SIG-M5 treated with dmso at 0.1 percent for 504 hours (cell line): ENCODE measurements at regions not wholly inside any gene's neighbourhood (a gene's known extent, or its start where the extent isn't known, plus 50 kb on each side); places are given as distances from the start of the nearest gene placed in this dataset.
"Not testable (repeated sequence)": the region's sequence is repeated elsewhere in the genome, so short reads cannot be mapped to it uniquely, and the experiment has no call there.

Experiments
- DNase-seq: peaks from one replicate; lab custom pipeline; 2025; ENCODE audit not compliant: unreplicated experiment; lab: John Stamatoyannopoulos, UW

GRCh38 chr11:100528872-100529416 is 158.1 kb upstream of the ARHGAP42 start:
- no peak for DNase-seq

GRCh38 chr11:100531290-100531689 is 155.8 kb upstream of the ARHGAP42 start:
- DNase-seq, result not testable (repeated sequence)

DNA sequence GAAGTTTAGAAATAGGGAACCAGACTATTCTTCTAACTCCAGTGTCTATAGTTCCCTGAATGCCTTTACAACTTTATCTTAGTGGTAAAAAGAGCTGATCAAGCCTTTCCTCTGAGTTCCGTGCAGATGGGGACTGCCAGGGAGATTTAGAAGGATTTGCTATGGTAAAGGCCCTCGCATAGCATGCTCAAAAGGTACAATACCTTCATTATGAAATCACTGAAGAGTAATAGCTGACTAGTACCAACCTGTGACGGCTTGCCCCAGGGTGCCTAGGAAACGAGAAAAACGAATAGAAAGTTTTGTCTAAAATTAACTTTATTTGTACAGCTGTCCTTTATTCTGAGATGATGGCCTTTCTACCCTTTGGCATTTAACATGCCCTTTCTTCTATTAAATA is 150.1 kb upstream of the ARHGAP42 start:
- DNase-seq, result no peak

GRCh38 chr11:100543386-100543785 is 143.7 kb upstream of the ARHGAP42 start:
- no peak for DNase-seq

DNA sequence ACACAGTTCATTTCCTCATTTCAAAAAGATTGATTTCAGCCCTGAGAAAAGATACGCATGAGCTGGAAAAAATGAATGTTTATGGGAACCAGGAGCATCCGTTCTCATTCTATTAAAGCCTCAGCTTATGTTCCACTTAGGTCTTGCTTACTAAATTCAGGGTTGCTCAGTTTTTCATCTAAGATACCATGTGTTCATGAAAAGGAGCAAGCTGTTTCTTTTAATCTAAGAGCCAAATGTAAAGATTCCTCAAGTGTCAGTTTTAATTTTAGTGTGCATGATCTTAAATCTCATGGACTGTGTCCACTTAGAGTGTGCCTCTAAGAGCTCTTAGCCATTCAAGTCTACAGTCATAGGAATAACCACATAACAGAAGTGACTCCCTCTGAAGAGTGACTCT is 141.5 kb upstream of the ARHGAP42 start:
- DNase-seq, result no peak

- no peak for DNase-seq
These were observed 141.1 kb upstream of the ARHGAP42 start for GRCh38 chr11:100545970-100546369.

DNA sequence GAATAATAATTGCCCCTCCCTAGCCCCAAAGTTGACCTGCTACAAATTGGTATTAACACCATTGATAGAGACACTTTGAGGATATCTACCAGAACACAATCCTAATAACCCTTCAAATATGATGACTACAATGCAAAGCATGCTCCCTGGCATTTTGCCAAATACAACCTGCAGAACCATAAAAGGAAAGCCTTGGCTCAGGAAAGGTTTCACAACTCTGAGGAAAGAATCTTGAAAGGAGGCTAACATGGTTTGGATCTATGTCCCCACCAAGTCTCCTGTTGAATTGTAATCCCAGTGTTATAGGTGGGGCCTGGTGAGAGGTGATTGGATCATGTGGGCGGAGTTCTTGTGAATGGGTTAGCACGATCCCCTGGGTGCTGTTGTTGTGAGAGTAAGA is 140.4 kb upstream of the ARHGAP42 start:
- DNase-seq, result no peak

- DNase-seq, result no peak
These were observed 136.8 kb upstream of the ARHGAP42 start for GRCh38 chr11:100550298-100550697.

DNA sequence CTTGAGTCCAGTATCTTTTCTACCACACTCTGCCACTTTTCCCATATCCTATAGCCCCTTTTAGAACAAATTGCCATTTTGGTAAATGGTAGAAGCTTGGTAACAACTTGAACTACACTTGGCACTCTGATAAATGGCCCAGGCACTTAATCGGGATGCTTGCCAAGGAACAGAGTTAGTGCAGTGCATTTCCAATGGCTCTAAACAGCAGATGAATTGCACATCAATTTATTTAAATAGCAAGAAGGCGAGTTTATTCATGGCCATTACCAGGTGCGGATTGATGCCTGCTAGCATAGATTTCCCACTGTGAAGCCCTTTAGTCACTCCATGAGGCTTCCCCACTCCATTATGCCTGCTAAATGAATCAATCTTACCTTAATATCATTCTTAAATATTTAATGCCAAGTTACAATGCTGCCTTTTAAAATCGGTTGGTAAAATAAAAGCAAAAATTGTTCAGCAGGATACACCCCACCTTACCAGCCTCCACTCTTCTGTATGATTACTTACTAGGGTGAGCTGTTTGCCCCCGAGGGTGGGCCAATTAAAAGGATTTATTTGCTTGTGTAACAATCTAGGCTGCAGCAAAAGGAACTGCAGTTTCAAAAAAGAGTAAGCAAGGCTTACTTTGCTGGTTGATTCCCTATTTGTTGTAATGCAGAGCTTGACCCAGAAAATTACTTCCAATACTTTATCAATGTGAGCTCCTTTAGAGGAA is 136.0 kb upstream of the ARHGAP42 start:
- DNase-seq, result no peak

- no peak for DNase-seq
These were observed 131.2 kb upstream of the ARHGAP42 start for GRCh38 chr11:100555931-100556330.

GRCh38 chr11:100556781-100557180 is 130.3 kb upstream of the ARHGAP42 start:
- DNase-seq, result no peak

- no peak for DNase-seq
These were observed 129.1 kb upstream of the ARHGAP42 start for GRCh38 chr11:100557830-100558611.

DNA sequence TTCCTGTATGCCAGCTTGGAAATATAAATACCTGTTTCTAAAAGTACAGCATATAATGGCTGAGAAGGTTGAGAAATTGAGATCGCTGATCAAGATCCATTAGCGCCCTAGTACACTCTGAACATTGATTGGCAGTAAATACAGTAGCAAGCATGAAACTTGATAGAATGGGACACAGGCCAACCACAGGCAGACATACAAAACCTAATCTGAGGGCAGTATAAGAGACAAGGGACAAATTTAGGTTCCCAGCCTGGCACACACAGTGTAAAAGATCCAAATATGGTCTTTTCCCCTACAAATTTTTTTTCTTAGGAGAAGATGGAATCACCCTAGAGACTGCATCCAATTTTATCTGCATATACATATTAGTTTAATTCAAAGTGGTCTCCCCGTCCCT is 126.5 kb upstream of the ARHGAP42 start:
- DNase-seq, result no peak

- no peak for DNase-seq
These were observed 125.8 kb upstream of the ARHGAP42 start for GRCh38 chr11:100561323-100561722.

GRCh38 chr11:100562128-100562527 is 125.0 kb upstream of the ARHGAP42 start:
- DNase-seq, result no peak

- DNase-seq, result no peak
These were observed 123.4 kb upstream of the ARHGAP42 start for GRCh38 chr11:100563541-100564280.

GRCh38 chr11:100573911-100574513 is 113.1 kb upstream of the ARHGAP42 start:
- DNase-seq, result no peak

- peak; percentile 25 for DNase-seq
These were observed 112.0 kb upstream of the ARHGAP42 start for GRCh38 chr11:100574894-100575769.

DNA sequence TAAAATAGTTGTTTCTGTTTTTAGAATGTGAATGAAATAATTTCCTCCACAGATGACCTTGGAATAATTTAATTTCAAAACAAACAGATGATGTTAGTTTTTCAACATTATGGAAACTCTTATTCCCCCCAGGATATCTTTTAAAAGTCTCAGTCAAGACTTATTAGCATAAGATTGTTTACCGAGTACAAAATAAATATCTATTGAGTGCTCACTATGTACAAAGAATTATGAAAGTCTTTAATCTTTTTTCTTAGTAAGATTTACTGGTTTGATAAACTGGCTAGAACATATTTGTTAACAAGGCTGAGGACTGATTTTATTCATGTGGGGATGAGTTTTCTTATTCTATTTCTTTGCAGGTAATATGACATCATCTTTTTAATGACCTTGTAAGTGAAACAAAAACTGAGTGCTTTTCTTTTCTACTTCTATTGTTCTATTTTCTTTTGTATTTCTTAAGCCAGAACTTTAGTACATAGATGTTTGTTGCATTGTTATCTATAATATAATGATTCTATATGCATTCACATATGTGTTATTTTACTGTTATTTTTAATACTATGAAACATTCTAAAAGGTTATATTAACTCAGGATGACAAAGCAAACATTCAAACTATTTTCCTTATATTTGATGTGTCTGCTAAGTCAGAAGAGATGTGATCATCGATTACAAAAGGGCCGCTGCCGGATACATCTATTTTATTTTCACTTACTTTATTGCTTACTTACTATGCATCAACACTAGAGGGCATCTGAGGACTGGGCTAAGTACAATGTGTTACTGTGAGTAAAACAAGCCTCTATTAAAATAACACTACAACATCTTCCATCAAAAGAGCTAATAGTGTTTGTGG is 111.0 kb upstream of the ARHGAP42 start:
- DNase-seq, result peak; percentile 52
